ENCODE measurements at regions not wholly inside any gene's neighbourhood (a gene's known extent, or its start where the extent isn't known, plus 50 kb on each side); places are given as distances from the start of the nearest gene placed in this dataset.

DNA sequence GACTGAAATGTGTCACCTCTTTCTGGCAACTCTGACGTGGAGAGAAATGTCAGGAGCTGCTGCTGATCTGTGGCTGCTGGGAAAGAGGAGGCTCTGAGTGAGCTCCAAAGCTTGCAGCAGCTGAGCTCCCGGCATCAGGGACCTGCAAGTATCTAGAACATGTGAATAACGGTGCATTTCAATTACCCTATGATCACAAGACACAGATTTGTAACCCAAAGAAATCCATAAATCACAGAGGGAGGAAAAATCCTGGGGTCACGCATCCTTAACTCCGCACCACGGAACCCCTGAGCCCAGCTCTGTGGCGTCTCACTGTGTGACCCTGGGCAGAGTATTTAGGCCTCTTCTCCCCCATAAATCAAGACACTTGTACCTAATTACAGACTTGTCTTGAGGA lies 139.8 kb downstream of the IRX2 start:
- peaks cover 0 to 2% of the 10 kb centered on the region in 2 donors for H3K9me3 ChIP-seq (ENCODE audit: control insufficient read depth in 2 of 2, low read length in 2 of 2)
- H3K27me3 ChIP-seq (ENCODE audit: control insufficient read depth in 2 of 2, insufficient read depth in 2 of 2, low read length in 2 of 2): no peaks in the 10 kb centered on the region
- no peak overlapping the region for H3K27ac ChIP-seq (ENCODE audit: low read depth in 2 of 2, low read length in 2 of 2)
- H3K4me3 ChIP-seq (ENCODE audit: low read length in 2 of 2): no peak overlapping the region
- no peaks in the 10 kb centered on the region for H3K4me1 ChIP-seq (ENCODE audit: control insufficient read depth in 2 of 2, insufficient read depth in 2 of 2, low read length in 2 of 2)
- no peak overlapping the region for H3K9ac ChIP-seq (ENCODE audit: low read depth in 1 of 2, low read length in 2 of 2)
- H3K36me3 ChIP-seq (ENCODE audit: control insufficient read depth in 2 of 2, insufficient read depth in 2 of 2, low read length in 2 of 2): no peaks in the 10 kb centered on the region

DNA sequence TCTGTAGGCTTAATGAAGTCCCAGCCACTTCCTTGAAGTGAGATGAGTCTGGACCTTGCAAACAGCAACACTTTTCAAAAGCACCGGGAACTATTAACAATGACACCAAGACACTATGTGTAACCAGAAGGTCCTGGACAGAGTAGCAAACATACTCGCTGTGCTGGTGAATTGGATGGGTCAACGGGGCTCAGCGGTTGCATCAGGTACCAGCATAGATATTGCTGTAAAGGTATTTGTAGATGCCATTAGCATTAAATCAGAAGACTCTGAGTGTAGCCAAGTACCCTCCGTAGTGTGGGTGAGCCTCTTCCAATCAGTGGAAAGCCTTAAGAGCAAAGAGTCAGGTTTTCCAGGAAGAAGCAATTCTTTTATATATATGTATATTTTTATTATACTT lies 140.5 kb downstream of the IRX2 start:
- H3K9ac ChIP-seq (ENCODE audit: low read depth in 1 of 2, low read length in 2 of 2): no peak overlapping the region
- no peaks in the 10 kb centered on the region for H3K4me1 ChIP-seq (ENCODE audit: control insufficient read depth in 2 of 2, insufficient read depth in 2 of 2, low read length in 2 of 2)
- no peaks in the 10 kb centered on the region for H3K36me3 ChIP-seq (ENCODE audit: control insufficient read depth in 2 of 2, insufficient read depth in 2 of 2, low read length in 2 of 2)
- no peak overlapping the region for H3K27ac ChIP-seq (ENCODE audit: low read depth in 2 of 2, low read length in 2 of 2)
- no peaks in the 10 kb centered on the region for H3K27me3 ChIP-seq (ENCODE audit: control insufficient read depth in 2 of 2, insufficient read depth in 2 of 2, low read length in 2 of 2)
- H3K9me3 ChIP-seq (ENCODE audit: control insufficient read depth in 2 of 2, low read length in 2 of 2): peaks cover 0 to 2% of the 10 kb centered on the region in 2 donors
- no peak overlapping the region for H3K4me3 ChIP-seq (ENCODE audit: low read length in 2 of 2)

DNA sequence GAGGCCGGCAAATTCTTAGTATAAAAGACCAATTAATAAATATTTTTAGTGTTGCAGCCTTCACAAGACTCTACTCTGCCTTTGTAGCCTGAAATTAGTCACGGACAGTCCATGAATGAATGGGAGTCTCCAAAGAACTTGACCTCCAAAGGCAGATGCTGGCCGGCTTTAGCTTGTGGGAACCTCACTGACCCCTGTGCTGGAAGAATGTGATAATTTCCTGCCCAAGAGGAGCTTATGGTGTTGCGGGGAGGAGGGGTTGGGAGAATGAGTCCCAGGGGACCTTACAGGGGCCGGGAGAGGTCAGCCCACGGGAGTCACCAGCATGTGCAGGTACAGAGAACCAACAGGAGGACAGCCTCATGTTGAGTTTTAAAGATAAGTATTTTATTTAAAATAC lies 143.1 kb downstream of the IRX2 start:
- Histone ChIP-seq H3K36me3 (ENCODE audit: control insufficient read depth in 2 of 2, insufficient read depth in 2 of 2, low read length in 2 of 2) (no peaks in the 10 kb centered on the region), H3K9me3 (ENCODE audit: control insufficient read depth in 2 of 2, low read length in 2 of 2) (no peaks in the 10 kb centered on the region), H3K4me3 (ENCODE audit: low read length in 2 of 2) (no peak overlapping the region), H3K27me3 (ENCODE audit: control insufficient read depth in 2 of 2, insufficient read depth in 2 of 2, low read length in 2 of 2) (no peaks in the 10 kb centered on the region), H3K4me1 (ENCODE audit: control insufficient read depth in 2 of 2, insufficient read depth in 2 of 2, low read length in 2 of 2) (no peaks in the 10 kb centered on the region), H3K27ac (ENCODE audit: low read depth in 2 of 2, low read length in 2 of 2) (no peak overlapping the region), H3K9ac (ENCODE audit: low read depth in 1 of 2, low read length in 2 of 2) (no peak overlapping the region)

DNA sequence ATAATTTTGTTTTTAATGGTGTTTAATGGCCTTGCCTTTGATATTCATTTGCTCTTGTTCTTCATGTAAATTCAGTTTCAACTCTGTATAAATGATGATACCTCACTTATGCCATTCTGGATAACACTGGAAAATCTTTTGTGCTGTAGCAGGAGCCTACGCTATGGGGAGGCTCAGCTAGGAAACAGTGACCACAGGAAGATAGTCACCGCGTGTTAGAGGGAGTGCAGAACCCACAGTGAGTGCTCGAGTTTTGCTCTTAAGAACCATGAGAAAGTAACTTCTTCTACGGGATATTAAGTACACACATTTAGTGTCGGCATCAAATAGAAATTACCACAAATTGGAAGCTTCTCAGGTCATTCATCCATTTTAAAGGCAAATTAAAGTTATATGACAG lies 143.9 kb downstream of the IRX2 start:
- Histone ChIP-seq H3K9ac (ENCODE audit: low read depth in 1 of 2, low read length in 2 of 2) (no peak overlapping the region), H3K9me3 (ENCODE audit: control insufficient read depth in 2 of 2, low read length in 2 of 2) (no peaks in the 10 kb centered on the region), H3K4me1 (ENCODE audit: control insufficient read depth in 2 of 2, insufficient read depth in 2 of 2, low read length in 2 of 2) (no peaks in the 10 kb centered on the region), H3K36me3 (ENCODE audit: control insufficient read depth in 2 of 2, insufficient read depth in 2 of 2, low read length in 2 of 2) (no peaks in the 10 kb centered on the region), H3K27me3 (ENCODE audit: control insufficient read depth in 2 of 2, insufficient read depth in 2 of 2, low read length in 2 of 2) (no peaks in the 10 kb centered on the region), H3K4me3 (ENCODE audit: low read length in 2 of 2) (no peak overlapping the region), H3K27ac (ENCODE audit: low read depth in 2 of 2, low read length in 2 of 2) (no peak overlapping the region)

DNA sequence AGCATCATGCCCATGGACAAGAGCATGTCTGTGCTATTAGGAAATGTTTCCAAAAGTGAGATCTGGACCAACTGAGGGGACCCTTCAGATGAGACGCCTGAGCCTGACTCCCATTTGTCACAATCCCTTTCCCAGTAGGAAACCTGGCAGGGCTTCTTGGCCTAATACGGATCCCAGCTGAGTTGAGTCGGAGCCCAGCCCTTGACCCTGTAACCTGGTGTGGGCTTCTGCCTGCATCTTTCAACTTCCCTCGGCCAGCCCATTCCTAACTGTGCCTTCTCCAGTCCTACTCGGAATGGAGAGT lies 148.3 kb downstream of the IRX2 start:
- Histone ChIP-seq H3K9ac (ENCODE audit: low read depth in 1 of 2, low read length in 2 of 2) (no peak overlapping the region), H3K4me1 (ENCODE audit: control insufficient read depth in 2 of 2, insufficient read depth in 2 of 2, low read length in 2 of 2) (no peaks in the 10 kb centered on the region), H3K4me3 (ENCODE audit: low read length in 2 of 2) (no peak overlapping the region), H3K9me3 (ENCODE audit: control insufficient read depth in 2 of 2, low read length in 2 of 2) (no peaks in the 10 kb centered on the region), H3K27me3 (ENCODE audit: control insufficient read depth in 2 of 2, insufficient read depth in 2 of 2, low read length in 2 of 2) (no peaks in the 10 kb centered on the region), H3K27ac (ENCODE audit: low read depth in 2 of 2, low read length in 2 of 2) (no peak overlapping the region), H3K36me3 (ENCODE audit: control insufficient read depth in 2 of 2, insufficient read depth in 2 of 2, low read length in 2 of 2) (no peaks in the 10 kb centered on the region)

DNA sequence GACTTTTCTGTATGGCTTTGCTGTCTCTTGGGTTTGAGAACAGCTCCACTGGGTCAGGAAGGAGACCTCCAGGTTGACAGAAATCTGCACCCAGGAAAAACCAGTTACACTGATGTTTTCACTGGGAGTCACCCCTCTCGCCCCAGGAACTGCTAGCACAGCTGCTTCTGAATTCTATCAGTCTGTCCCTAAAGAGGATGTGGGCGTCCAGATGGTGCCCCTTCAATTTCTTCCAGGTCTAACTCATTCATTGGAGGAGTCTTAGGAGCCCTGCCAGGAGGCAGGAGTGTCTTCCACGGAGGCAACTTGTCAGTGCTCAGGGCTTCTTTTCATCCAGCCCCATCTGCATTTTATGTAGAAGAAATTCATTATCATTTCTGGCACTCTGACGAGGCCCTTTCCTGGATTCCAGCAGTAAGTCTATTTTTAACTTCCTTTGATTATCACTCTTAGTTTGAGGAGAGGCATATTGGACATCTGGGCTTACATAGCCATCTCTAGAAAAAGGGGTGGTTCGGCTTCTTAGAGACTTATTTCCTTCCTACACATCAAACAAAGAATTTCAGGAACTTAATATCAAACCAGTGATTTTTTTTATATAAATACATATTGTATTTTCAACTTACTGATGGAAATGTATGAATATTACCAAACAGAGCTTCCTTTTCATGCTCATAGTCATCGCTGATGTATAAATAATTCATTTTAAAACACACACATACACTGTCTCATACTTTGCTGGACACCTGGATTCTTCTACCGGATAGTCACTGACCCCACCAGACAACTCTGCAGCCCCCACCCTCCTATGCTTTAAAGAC lies 148.8 kb downstream of the IRX2 start:
- Histone ChIP-seq H3K36me3 (ENCODE audit: control insufficient read depth in 2 of 2, insufficient read depth in 2 of 2, low read length in 2 of 2) (no peaks in the 10 kb centered on the region), H3K9ac (ENCODE audit: low read depth in 1 of 2, low read length in 2 of 2) (no peak overlapping the region), H3K27ac (ENCODE audit: low read depth in 2 of 2, low read length in 2 of 2) (no peak overlapping the region), H3K4me3 (ENCODE audit: low read length in 2 of 2) (no peak overlapping the region), H3K4me1 (ENCODE audit: control insufficient read depth in 2 of 2, insufficient read depth in 2 of 2, low read length in 2 of 2) (no peaks in the 10 kb centered on the region), H3K9me3 (ENCODE audit: control insufficient read depth in 2 of 2, low read length in 2 of 2) (no peaks in the 10 kb centered on the region), H3K27me3 (ENCODE audit: control insufficient read depth in 2 of 2, insufficient read depth in 2 of 2, low read length in 2 of 2) (no peaks in the 10 kb centered on the region)

DNA sequence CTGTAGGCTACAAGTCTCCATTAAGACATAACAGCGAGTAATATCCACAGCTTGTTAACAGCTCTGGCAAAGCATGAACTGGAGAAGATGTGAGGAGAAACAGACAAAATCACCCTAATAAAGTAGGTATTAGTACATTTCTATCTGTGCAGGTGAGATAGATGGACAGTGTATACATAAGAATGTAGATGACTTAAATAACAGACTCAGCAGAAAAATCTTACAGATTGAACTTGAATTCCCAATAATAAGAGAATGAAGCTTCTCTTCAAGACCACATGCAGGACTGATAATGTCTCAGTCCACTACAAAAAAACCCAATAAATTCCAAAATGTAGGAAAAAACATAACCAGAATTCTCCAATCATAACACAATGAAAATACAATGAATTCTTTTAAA lies 153.0 kb downstream of the IRX2 start:
- Histone ChIP-seq H3K9ac (ENCODE audit: low read depth in 1 of 2, low read length in 2 of 2) (no peak overlapping the region), H3K27ac (ENCODE audit: low read depth in 2 of 2, low read length in 2 of 2) (no peak overlapping the region), H3K4me3 (ENCODE audit: low read length in 2 of 2) (no peak overlapping the region), H3K9me3 (ENCODE audit: control insufficient read depth in 2 of 2, low read length in 2 of 2) (no peaks in the 10 kb centered on the region), H3K27me3 (ENCODE audit: control insufficient read depth in 2 of 2, insufficient read depth in 2 of 2, low read length in 2 of 2) (no peaks in the 10 kb centered on the region), H3K36me3 (ENCODE audit: control insufficient read depth in 2 of 2, insufficient read depth in 2 of 2, low read length in 2 of 2) (no peaks in the 10 kb centered on the region), H3K4me1 (ENCODE audit: control insufficient read depth in 2 of 2, insufficient read depth in 2 of 2, low read length in 2 of 2) (no peaks in the 10 kb centered on the region)

DNA sequence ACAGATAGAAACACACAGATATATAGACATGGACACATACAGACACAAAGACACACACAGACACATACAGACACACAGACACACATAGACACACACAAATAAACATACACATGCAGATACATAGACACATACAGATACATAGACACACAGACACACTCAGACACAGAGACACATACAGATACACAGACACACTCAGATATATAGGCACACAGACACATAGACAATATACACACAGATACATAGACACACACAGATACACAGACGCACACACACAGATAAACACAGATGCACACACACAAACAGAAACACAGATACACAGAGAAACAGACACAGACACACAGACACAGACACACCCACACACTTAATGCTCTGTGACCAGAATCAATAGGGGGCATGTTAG lies 156.8 kb downstream of the IRX2 start:
- no peaks in the 10 kb centered on the region for H3K27me3 ChIP-seq (ENCODE audit: control insufficient read depth in 2 of 2, insufficient read depth in 2 of 2, low read length in 2 of 2)
- H3K4me3 ChIP-seq (ENCODE audit: low read length in 2 of 2): no peak overlapping the region
- no peak overlapping the region for H3K9ac ChIP-seq (ENCODE audit: low read depth in 1 of 2, low read length in 2 of 2)
- no peaks in the 10 kb centered on the region for H3K9me3 ChIP-seq (ENCODE audit: control insufficient read depth in 2 of 2, low read length in 2 of 2)
- no peaks in the 10 kb centered on the region for H3K36me3 ChIP-seq (ENCODE audit: control insufficient read depth in 2 of 2, insufficient read depth in 2 of 2, low read length in 2 of 2)
- H3K4me1 ChIP-seq (ENCODE audit: control insufficient read depth in 2 of 2, insufficient read depth in 2 of 2, low read length in 2 of 2): no peaks in the 10 kb centered on the region
- H3K27ac ChIP-seq (ENCODE audit: low read depth in 2 of 2, low read length in 2 of 2): no peak overlapping the region

DNA sequence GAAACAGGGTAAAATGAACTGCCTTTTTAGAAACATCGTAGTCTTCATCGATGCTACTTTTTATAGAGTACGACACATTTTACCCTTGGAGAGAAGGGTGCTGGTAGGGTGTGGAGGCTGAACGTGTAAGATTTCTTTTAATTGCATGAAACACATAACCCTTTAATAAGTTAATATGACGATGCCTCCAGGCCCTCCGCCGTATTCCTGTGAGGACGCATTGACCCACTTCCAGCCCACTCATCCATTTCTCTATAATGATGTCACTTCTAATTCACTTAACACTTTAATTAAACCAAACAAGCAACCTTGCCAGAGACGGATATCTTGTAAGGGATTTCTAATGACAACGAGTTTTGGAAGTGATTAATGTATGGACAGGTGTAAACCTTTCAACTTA lies 158.7 kb downstream of the IRX2 start:
- H3K36me3 ChIP-seq (ENCODE audit: control insufficient read depth in 2 of 2, insufficient read depth in 2 of 2, low read length in 2 of 2): no peaks in the 10 kb centered on the region
- H3K27ac ChIP-seq (ENCODE audit: low read depth in 2 of 2, low read length in 2 of 2): no peak overlapping the region
- H3K27me3 ChIP-seq (ENCODE audit: control insufficient read depth in 2 of 2, insufficient read depth in 2 of 2, low read length in 2 of 2): no peaks in the 10 kb centered on the region
- H3K4me1 ChIP-seq (ENCODE audit: control insufficient read depth in 2 of 2, insufficient read depth in 2 of 2, low read length in 2 of 2): no peaks in the 10 kb centered on the region
- H3K9me3 ChIP-seq (ENCODE audit: control insufficient read depth in 2 of 2, low read length in 2 of 2): peaks cover 0 to 2% of the 10 kb centered on the region in 2 donors
- H3K4me3 ChIP-seq (ENCODE audit: low read length in 2 of 2): no peak overlapping the region
- H3K9ac ChIP-seq (ENCODE audit: low read depth in 1 of 2, low read length in 2 of 2): no peak overlapping the region

DNA sequence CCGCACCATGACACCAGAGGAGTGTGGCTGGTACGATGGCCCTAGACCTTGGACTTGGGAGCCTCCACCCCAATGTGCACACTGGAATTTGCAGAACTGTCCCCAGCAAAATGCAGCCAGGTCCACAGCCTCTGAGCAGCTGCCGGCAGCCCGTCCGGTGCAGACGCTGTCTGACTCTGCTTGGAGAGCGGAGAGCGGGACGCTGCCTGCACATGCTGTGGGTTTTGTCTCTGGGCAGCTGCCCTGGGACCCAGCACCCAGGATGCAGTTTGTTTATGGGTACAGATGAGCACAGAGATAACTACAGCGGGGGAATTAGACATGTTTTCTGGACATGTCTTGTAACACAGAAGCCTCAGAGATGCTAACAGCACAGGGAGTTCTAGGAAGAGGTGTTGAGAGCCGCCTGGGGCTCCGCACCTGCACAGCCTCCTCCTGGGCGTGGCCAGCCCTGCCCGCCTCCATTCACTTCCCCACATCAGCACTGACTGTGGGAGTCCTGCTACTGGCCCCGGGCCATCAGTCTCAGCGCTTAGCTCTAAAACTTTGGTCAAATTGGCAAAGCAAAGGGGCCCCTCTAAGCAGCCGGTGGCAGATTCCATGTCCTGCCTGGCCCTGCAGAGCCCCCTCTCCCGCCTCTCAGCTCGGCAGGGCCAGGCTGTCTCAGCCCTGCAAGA lies 159.6 kb downstream of the IRX2 start:
- Histone ChIP-seq H3K9ac (ENCODE audit: low read depth in 1 of 2, low read length in 2 of 2) (no peak overlapping the region), H3K9me3 (ENCODE audit: control insufficient read depth in 2 of 2, low read length in 2 of 2) (peaks cover 0 to 2% of the 10 kb centered on the region in 2 donors), H3K4me3 (ENCODE audit: low read length in 2 of 2) (no peak overlapping the region), H3K27me3 (ENCODE audit: control insufficient read depth in 2 of 2, insufficient read depth in 2 of 2, low read length in 2 of 2) (no peaks in the 10 kb centered on the region), H3K36me3 (ENCODE audit: control insufficient read depth in 2 of 2, insufficient read depth in 2 of 2, low read length in 2 of 2) (no peaks in the 10 kb centered on the region), H3K4me1 (ENCODE audit: control insufficient read depth in 2 of 2, insufficient read depth in 2 of 2, low read length in 2 of 2) (no peaks in the 10 kb centered on the region), H3K27ac (ENCODE audit: low read depth in 2 of 2, low read length in 2 of 2) (no peak overlapping the region)

All from mucosa of rectum (tissue), 2 donors.